ENCODE measurements at regions not wholly inside any gene's neighbourhood (a gene's known extent, or its start where the extent isn't known, plus 50 kb on each side); places are given as distances from the start of the nearest gene placed in this dataset.

DNA sequence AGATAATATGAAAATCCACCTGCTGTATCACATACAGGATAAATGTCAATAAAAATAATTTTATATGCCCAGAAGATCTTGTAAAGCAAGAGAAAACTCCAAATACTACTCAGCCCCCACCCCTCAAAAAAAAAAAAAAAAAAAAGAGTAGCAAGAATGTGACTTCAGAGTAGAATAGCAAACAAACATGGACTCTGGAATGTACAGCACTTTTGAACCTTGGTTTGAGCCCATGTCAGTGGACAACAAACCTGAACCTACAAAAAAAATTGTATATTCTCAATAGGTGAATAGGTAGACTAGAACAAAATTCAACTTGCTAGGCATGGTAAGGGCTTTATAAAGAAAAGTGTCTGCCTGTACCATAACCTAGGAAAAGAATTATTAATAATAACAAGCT is 428.0 kb downstream of the SLITRK6 start:
- H3K27ac ChIP-seq, result no peak overlapping the region
- DNase-seq (no peak), ATAC-seq (no peak)

GRCh38 chr13:85368686-85369085 is 430.5 kb downstream of the SLITRK6 start:
- TF ChIP-seq, protein P1, sequence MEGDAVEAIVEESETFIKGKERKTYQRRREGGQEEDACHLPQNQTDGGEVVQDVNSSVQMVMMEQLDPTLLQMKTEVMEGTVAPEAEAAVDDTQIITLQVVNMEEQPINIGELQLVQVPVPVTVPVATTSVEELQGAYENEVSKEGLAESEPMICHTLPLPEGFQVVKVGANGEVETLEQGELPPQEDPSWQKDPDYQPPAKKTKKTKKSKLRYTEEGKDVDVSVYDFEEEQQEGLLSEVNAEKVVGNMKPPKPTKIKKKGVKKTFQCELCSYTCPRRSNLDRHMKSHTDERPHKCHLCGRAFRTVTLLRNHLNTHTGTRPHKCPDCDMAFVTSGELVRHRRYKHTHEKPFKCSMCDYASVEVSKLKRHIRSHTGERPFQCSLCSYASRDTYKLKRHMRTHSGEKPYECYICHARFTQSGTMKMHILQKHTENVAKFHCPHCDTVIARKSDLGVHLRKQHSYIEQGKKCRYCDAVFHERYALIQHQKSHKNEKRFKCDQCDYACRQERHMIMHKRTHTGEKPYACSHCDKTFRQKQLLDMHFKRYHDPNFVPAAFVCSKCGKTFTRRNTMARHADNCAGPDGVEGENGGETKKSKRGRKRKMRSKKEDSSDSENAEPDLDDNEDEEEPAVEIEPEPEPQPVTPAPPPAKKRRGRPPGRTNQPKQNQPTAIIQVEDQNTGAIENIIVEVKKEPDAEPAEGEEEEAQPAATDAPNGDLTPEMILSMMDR (IDR thresholded peaks at IDR 0.05), result no peak
- ATAC-seq (no peak), DNase-seq (no peak)
- no peaks in the 10 kb centered on the region for H3K4me1 ChIP-seq
- H3K27me3 ChIP-seq (ENCODE audit: insufficient read depth in 3 of 3, low read length in 2 of 3), result no peaks in the 10 kb centered on the region
- no peaks in the 10 kb centered on the region for H3K9me3 ChIP-seq
- H3K36me3 ChIP-seq (ENCODE audit: insufficient read depth in 1 of 2, low read depth in 1 of 2), result no peaks in the 10 kb centered on the region
- H3K27ac ChIP-seq, result no peak overlapping the region
- H3K4me3 ChIP-seq, result no peak overlapping the region
- intact Hi-C loops (cut with DNase I), result no loop called here
- 92 to 100% (median 95%) methylated on average over 1 of the region's 1 CpG for WGBS, 3 donors

More for the DNA sequence above, 428.0 kb downstream of the SLITRK6 start:
- TF ChIP-seq, protein P1 (IDR thresholded peaks at IDR 0.05), result no peak
- no peak overlapping the region for H3K4me3 ChIP-seq
- no peaks in the 10 kb centered on the region for H3K4me1 ChIP-seq
- no peaks in the 10 kb centered on the region for H3K36me3 ChIP-seq (ENCODE audit: insufficient read depth in 1 of 2, low read depth in 1 of 2)
- intact Hi-C loops (cut with DNase I), result no loop called here
- H3K9me3 ChIP-seq, result no peaks in the 10 kb centered on the region
- H3K27me3 ChIP-seq (ENCODE audit: insufficient read depth in 3 of 3, low read length in 2 of 3), result no peaks in the 10 kb centered on the region

GRCh38 chr13:85367887-85368286 is 431.3 kb downstream of the SLITRK6 start:
- ATAC-seq (no peak), DNase-seq (no peak)
- Histone ChIP-seq H3K36me3 (ENCODE audit: insufficient read depth in 1 of 2, low read depth in 1 of 2) (no peaks in the 10 kb centered on the region), H3K27ac (no peak overlapping the region), H3K4me3 (no peak overlapping the region), H3K4me1 (no peaks in the 10 kb centered on the region), H3K9me3 (no peaks in the 10 kb centered on the region), H3K27me3 (ENCODE audit: insufficient read depth in 3 of 3, low read length in 2 of 3) (no peaks in the 10 kb centered on the region)
- TF ChIP-seq, protein P1 (IDR thresholded peaks at IDR 0.05), result no peak
- intact Hi-C loops (cut with DNase I), result no loop called here
- WGBS, 3 donors, result 81 to 87% (median 84%) methylated on average over 2 of the region's 2 CpGs

GRCh38 chr13:85366759-85367417 is 432.3 kb downstream of the SLITRK6 start:
- no peaks in the 10 kb centered on the region for H3K9me3 ChIP-seq
- no peaks in the 10 kb centered on the region for H3K4me1 ChIP-seq
- intact Hi-C loops (cut with DNase I), result no loop called here
- ATAC-seq (no peak), DNase-seq (no peak)
- TF ChIP-seq, protein P1 (IDR thresholded peaks at IDR 0.05), result no peak
- no peaks in the 10 kb centered on the region for H3K36me3 ChIP-seq (ENCODE audit: insufficient read depth in 1 of 2, low read depth in 1 of 2)
- WGBS, 3 donors, result 71 to 76% (median 76%) methylated on average over 5 of the region's 5 CpGs
- H3K27ac ChIP-seq, result no peak overlapping the region
- H3K27me3 ChIP-seq (ENCODE audit: insufficient read depth in 3 of 3, low read length in 2 of 3), result no peaks in the 10 kb centered on the region
- no peak overlapping the region for H3K4me3 ChIP-seq

DNA sequence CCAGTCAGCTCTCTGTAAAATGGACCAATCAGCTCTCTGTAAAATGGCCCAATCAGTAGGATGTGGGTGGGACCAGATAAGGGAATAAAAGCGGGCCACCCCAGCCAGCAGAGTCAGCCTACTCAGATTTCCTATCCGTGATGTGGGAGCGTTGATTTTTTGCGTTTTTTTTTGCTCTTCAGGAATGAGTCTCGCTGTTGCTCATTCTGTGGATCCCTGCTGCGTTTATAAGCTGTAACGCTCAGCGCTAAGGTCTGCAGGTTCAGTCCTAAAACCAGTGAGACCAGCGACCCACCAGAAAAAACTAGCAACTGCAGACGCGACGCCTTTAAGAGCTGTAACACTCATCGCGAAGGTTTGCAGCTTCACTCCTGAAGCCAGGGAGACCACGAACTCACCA is 435.7 kb downstream of the SLITRK6 start:
- Histone ChIP-seq H3K27ac (no peak overlapping the region), H3K4me1 (no peaks in the 10 kb centered on the region), H3K4me3 (no peak overlapping the region), H3K36me3 (ENCODE audit: insufficient read depth in 1 of 2, low read depth in 1 of 2) (no peaks in the 10 kb centered on the region), H3K27me3 (ENCODE audit: insufficient read depth in 3 of 3, low read length in 2 of 3) (no peaks in the 10 kb centered on the region), H3K9me3 (no peaks in the 10 kb centered on the region)
- TF ChIP-seq, protein P1 (IDR thresholded peaks at IDR 0.05), result no peak
- intact Hi-C loops (cut with DNase I), result no loop called here
- no peak for ATAC-seq
- WGBS, 3 donors, result 92 to 95% (median 93%) methylated on average over 15 of the region's 15 CpGs
- DNase-seq, result no peak
